Testis (tissue), 2 donors: ENCODE measurements at regions not wholly inside any gene's neighbourhood (a gene's known extent, or its start where the extent isn't known, plus 50 kb on each side); places are given as distances from the start of the nearest gene placed in this dataset.

Source experiments
- CTCF ChIP-seq, 3 experiments: fragments of 450-650 bp in 2 of 3; fragments of 200-600 bp in 1 of 3; sonication (generic) in 1 of 3; IDR thresholded peaks; one replicate each; pipeline ENCODE4 v1.5.1; 2016 to 2019; ENCODE audit warnings: antibody characterized with exemption in 3 of 3, mild to moderate bottlenecking in 2 of 3, moderate library complexity in 1 of 3
- POLR2A ChIP-seq: fragments of 450-650 bp; IDR thresholded peaks from one replicate; pipeline ENCODE4 v1.6.1; 2017; ENCODE audit warnings: antibody characterized with exemption, mild to moderate bottlenecking, moderate library complexity

GRCh38 chr1:188249811-188250210 lies 1421.1 kb downstream of the PLA2G4A start:
- TF ChIP-seq CTCF (IDR thresholded peaks at IDR 0.05): no peak
- no peak for TF ChIP-seq POLR2A
